ENCODE measurements at regions not wholly inside any gene's neighbourhood (a gene's known extent, or its start where the extent isn't known, plus 50 kb on each side); places are given as distances from the start of the nearest gene placed in this dataset.
"Not testable (repeated sequence)": the region's sequence is repeated elsewhere in the genome, so short reads cannot be mapped to it uniquely, and the experiment has no call there.

GRCh38 chr5:91315701-91316100 lies 67.4 kb downstream of the ARRDC3 start:
- Histone ChIP-seq H3K27me3 (replicated peaks; ENCODE audit: control insufficient read depth, insufficient read depth, low read length) (no peaks in the 10 kb centered on the region), H3K36me3 (ENCODE audit: control insufficient read depth, insufficient read depth, low read length) (no peaks in the 10 kb centered on the region), H3K4me3 (replicated peaks; ENCODE audit: low read depth, low read length) (no peak overlapping the region)
- no peak for DNase-seq (ENCODE audit: extremely low read depth, insufficient read length)
- TF ChIP-seq, protein P1, sequence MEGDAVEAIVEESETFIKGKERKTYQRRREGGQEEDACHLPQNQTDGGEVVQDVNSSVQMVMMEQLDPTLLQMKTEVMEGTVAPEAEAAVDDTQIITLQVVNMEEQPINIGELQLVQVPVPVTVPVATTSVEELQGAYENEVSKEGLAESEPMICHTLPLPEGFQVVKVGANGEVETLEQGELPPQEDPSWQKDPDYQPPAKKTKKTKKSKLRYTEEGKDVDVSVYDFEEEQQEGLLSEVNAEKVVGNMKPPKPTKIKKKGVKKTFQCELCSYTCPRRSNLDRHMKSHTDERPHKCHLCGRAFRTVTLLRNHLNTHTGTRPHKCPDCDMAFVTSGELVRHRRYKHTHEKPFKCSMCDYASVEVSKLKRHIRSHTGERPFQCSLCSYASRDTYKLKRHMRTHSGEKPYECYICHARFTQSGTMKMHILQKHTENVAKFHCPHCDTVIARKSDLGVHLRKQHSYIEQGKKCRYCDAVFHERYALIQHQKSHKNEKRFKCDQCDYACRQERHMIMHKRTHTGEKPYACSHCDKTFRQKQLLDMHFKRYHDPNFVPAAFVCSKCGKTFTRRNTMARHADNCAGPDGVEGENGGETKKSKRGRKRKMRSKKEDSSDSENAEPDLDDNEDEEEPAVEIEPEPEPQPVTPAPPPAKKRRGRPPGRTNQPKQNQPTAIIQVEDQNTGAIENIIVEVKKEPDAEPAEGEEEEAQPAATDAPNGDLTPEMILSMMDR (IDR thresholded peaks at IDR 0.05; ENCODE audit: insufficient read depth, low read length, poor library complexity, severe bottlenecking) = no peak

- Histone ChIP-seq H3K36me3 (ENCODE audit: control insufficient read depth, insufficient read depth, low read length) (no peaks in the 10 kb centered on the region), H3K4me3 (replicated peaks; ENCODE audit: low read depth, low read length) (no peak overlapping the region), H3K27me3 (replicated peaks; ENCODE audit: control insufficient read depth, insufficient read depth, low read length) (no peaks in the 10 kb centered on the region)
- DNase-seq (ENCODE audit: extremely low read depth, insufficient read length) = peak; percentile 32
- TF ChIP-seq, protein P1 (IDR thresholded peaks at IDR 0.05; ENCODE audit: insufficient read depth, low read length, poor library complexity, severe bottlenecking) = no peak
Observed at GRCh38 chr5:91313757-91314673, 69.1 kb downstream of the ARRDC3 start.

- DNase-seq (ENCODE audit: extremely low read depth, insufficient read length) = no peak
- H3K27me3 ChIP-seq (replicated peaks; ENCODE audit: control insufficient read depth, insufficient read depth, low read length) = no peaks in the 10 kb centered on the region
- no peaks in the 10 kb centered on the region for H3K36me3 ChIP-seq (ENCODE audit: control insufficient read depth, insufficient read depth, low read length)
- TF ChIP-seq, protein P1 (IDR thresholded peaks at IDR 0.05; ENCODE audit: insufficient read depth, low read length, poor library complexity, severe bottlenecking) = no peak
- H3K4me3 ChIP-seq (replicated peaks; ENCODE audit: low read depth, low read length) = no peak overlapping the region
Observed at GRCh38 chr5:91312698-91313097, 70.4 kb downstream of the ARRDC3 start.

- Histone ChIP-seq H3K4me3 (replicated peaks; ENCODE audit: low read depth, low read length) (no peak overlapping the region), H3K36me3 (ENCODE audit: control insufficient read depth, insufficient read depth, low read length) (no peaks in the 10 kb centered on the region), H3K27me3 (replicated peaks; ENCODE audit: control insufficient read depth, insufficient read depth, low read length) (no peaks in the 10 kb centered on the region)
- TF ChIP-seq, protein P1 (IDR thresholded peaks at IDR 0.05; ENCODE audit: insufficient read depth, low read length, poor library complexity, severe bottlenecking) = no peak
- DNase-seq (ENCODE audit: extremely low read depth, insufficient read length) = peak; percentile 39
Observed at GRCh38 chr5:91311697-91312501, 71.2 kb downstream of the ARRDC3 start.

GRCh38 chr5:91311168-91311696 lies 71.9 kb downstream of the ARRDC3 start:
- TF ChIP-seq, protein P1 (IDR thresholded peaks at IDR 0.05; ENCODE audit: insufficient read depth, low read length, poor library complexity, severe bottlenecking) = no peak
- H3K36me3 ChIP-seq (ENCODE audit: control insufficient read depth, insufficient read depth, low read length) = no peaks in the 10 kb centered on the region
- H3K4me3 ChIP-seq (replicated peaks; ENCODE audit: low read depth, low read length) = no peak overlapping the region
- H3K27me3 ChIP-seq (replicated peaks; ENCODE audit: control insufficient read depth, insufficient read depth, low read length) = no peaks in the 10 kb centered on the region
- DNase-seq (ENCODE audit: extremely low read depth, insufficient read length) = no peak

DNA sequence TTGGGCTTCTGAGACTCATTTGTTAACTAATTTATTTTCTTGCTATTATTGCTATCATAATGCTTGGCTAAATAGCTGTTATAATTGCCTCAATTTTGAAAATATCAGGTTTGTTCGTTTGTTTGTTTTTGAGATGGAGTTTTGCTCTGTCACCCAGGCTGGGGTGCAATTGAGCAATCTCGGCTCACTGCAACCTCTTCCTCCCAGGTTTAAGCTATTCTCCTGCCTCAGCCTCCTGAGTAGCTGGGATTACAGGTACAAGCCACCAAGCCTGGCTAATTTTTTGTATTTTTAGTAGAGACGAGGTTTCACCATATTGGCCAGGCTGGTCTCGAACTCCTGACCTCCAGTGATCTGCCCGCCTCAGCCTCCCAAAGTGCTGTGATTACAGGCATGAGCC lies 75.0 kb downstream of the ARRDC3 start:
- not testable (repeated sequence) for H3K36me3 ChIP-seq (ENCODE audit: control insufficient read depth, insufficient read depth, low read length); DNase-seq (ENCODE audit: extremely low read depth, insufficient read length)

More for the DNA sequence above, 75.0 kb downstream of the ARRDC3 start:
- not testable (repeated sequence) for H3K4me3 ChIP-seq (replicated peaks; ENCODE audit: low read depth, low read length); H3K27me3 ChIP-seq (replicated peaks; ENCODE audit: control insufficient read depth, insufficient read depth, low read length)
